H1 (cell line): ENCODE measurements at regions not wholly inside any gene's neighbourhood (a gene's known extent, or its start where the extent isn't known, plus 50 kb on each side); places are given as distances from the start of the nearest gene placed in this dataset.

ENCODE experiments used
- CHD7 ChIP-seq: fragments of 300-600 bp; sonication (generic); IDR thresholded peaks from 2 replicates; pipeline ENCODE4 v1.7.1; 2012; ENCODE audit warnings: low read length, moderate library complexity, mild to moderate bottlenecking, inconsistent platforms; ENCODE audit not compliant: insufficient replicate concordance
- GABPA ChIP-seq: IDR thresholded peaks from 2 replicates; pipeline ENCODE4 v1.6.1; 2011; ENCODE audit warnings: mild to moderate bottlenecking, low read length, moderate library complexity, borderline replicate concordance; ENCODE audit not compliant: insufficient read depth
- JUN ChIP-seq: IDR thresholded peaks from 2 replicates; pipeline ENCODE4 v1.6.1; 2011; ENCODE audit warnings: low read depth, mild to moderate bottlenecking, improper control_type of control experiment, low read length
- TAF7 ChIP-seq: optimal IDR thresholded peaks from 2 replicates; pipeline ENCODE3; 2011; ENCODE audit warnings: low read depth, mild to moderate bottlenecking, inconsistent platforms, low read length, moderate library complexity, borderline replicate concordance

- no peak for TF ChIP-seq CHD7
- no peak for TF ChIP-seq JUN
- TF ChIP-seq TAF7, result no peak
- no peak for TF ChIP-seq GABPA
- TF ChIP-seq, all 59 proteins: peak for 0
These were observed 422.2 kb upstream of the SULF2 start (continued) for GRCh38 chr20:48207505-48207904.
